Stomach smooth muscle (tissue), 2 donors: ENCODE measurements at regions not wholly inside any gene's neighbourhood (a gene's known extent, or its start where the extent isn't known, plus 50 kb on each side); places are given as distances from the start of the nearest gene placed in this dataset.

Source experiments
- H3K27ac ChIP-seq: one replicate; pipeline ENCODE4 v1.7.0; 2013; ENCODE audit warnings: mild to moderate bottlenecking, low read length, inconsistent platforms
- H3K27me3 ChIP-seq, 2 donors: one replicate each; pipeline ENCODE4 v1.7.0; 2013; ENCODE audit warnings: low read length in 2 of 2; ENCODE audit not compliant: insufficient read depth in 2 of 2, control insufficient read depth in 1 of 2
- H3K36me3 ChIP-seq, 2 donors: one replicate each; pipeline ENCODE4 v1.7.0; 2013; ENCODE audit warnings: low read length in 2 of 2; ENCODE audit not compliant: control insufficient read depth in 2 of 2, insufficient read depth in 2 of 2
- H3K4me1 ChIP-seq: one replicate; pipeline ENCODE4 v1.7.0; 2013; ENCODE audit warnings: low read length; ENCODE audit not compliant: control insufficient read depth, insufficient read depth
- H3K4me3 ChIP-seq, 2 donors: one replicate each; pipeline ENCODE4 v1.7.0; 2013; ENCODE audit warnings: low read length in 2 of 2
- H3K9ac ChIP-seq, 2 donors: one replicate each; pipeline ENCODE4 v1.7.0; 2013; ENCODE audit warnings: low read length in 2 of 2, mild to moderate bottlenecking in 1 of 2
- H3K9me3 ChIP-seq, 2 donors: one replicate each; pipeline ENCODE4 v1.7.0; 2013; ENCODE audit warnings: low read length in 2 of 2; ENCODE audit not compliant: control insufficient read depth in 2 of 2
- donor health status: healthy.
- donor health status: Pancreatic carcinoma.

- no peak overlapping the region for H3K9ac ChIP-seq
- no peak overlapping the region for H3K27ac ChIP-seq
- no peaks in the 10 kb centered on the region for H3K4me1 ChIP-seq
- H3K4me3 ChIP-seq, result no peak overlapping the region
- H3K27me3 ChIP-seq, result peaks cover 8 to 17% of the 10 kb centered on the region in 2 donors
- H3K36me3 ChIP-seq, result no peaks in the 10 kb centered on the region
- peaks cover 0 to 2% of the 10 kb centered on the region in 2 donors for H3K9me3 ChIP-seq
Measured at GRCh38 chr7:1344421-1344820, 111.7 kb downstream of the UNCX start.

GRCh38 chr7:1344981-1345701, 112.5 kb downstream of the UNCX start:
- Histone ChIP-seq H3K27ac (no peak overlapping the region), H3K27me3 (peaks cover 4 to 14% of the 10 kb centered on the region in 2 donors), H3K9me3 (no peaks in the 10 kb centered on the region), H3K9ac (no peak overlapping the region), H3K36me3 (no peaks in the 10 kb centered on the region), H3K4me1 (no peaks in the 10 kb centered on the region), H3K4me3 (no peak overlapping the region)

GRCh38 chr7:1345796-1346755, 113.2 kb downstream of the MICALL2 start:
- no peaks in the 10 kb centered on the region for H3K9me3 ChIP-seq
- peaks cover 2 to 10% of the 10 kb centered on the region in 2 donors for H3K27me3 ChIP-seq
- H3K9ac ChIP-seq, result no peak overlapping the region
- no peak overlapping the region for H3K27ac ChIP-seq
- no peaks in the 10 kb centered on the region for H3K36me3 ChIP-seq
- no peaks in the 10 kb centered on the region for H3K4me1 ChIP-seq
- H3K4me3 ChIP-seq, result no peak overlapping the region

- Histone ChIP-seq H3K9ac (no peak overlapping the region), H3K27me3 (peaks cover 2 to 10% of the 10 kb centered on the region in 2 donors), H3K36me3 (no peaks in the 10 kb centered on the region), H3K4me1 (no peaks in the 10 kb centered on the region), H3K9me3 (no peaks in the 10 kb centered on the region), H3K27ac (no peak overlapping the region), H3K4me3 (no peak overlapping the region)
Measured at GRCh38 chr7:1346851-1347250, 112.4 kb downstream of the MICALL2 start.

DNA sequence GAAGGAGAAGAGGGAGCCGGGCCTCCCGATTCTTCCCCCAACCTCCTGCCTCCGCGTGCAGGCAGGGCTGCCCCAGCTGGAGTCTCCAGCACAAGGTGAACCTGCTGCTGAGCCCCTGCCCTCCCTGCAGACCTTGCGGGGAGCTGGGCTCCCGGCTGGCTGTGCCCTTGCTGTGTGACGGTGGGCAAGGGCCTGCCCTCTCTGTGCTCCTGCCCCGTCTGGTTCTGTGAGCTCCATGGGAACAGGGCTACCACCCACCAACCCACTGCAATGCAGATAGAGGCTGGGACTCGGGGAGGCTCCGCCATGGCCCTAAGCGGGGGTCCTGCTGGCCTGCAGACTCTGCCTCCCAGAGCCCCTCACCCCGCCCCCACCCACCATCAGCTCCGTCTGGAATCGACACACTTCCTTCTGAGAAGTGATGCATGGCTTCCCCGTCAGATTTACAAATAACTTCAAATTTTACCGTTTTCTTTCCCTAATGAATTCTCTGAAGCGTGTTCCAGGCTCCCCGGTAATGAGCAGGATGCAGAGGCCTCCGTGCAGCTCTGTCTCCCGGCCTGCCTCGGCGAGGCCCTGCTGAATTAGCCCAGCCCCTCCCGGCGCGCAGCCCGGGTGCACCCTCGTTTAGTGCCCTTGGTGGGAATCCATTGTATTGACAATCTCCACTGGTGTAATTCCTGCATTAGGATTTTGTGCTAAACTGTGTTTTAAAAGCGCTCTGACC, 111.0 kb downstream of the MICALL2 start:
- no peak overlapping the region for H3K27ac ChIP-seq
- no peaks in the 10 kb centered on the region for H3K9me3 ChIP-seq
- H3K27me3 ChIP-seq, result peaks cover 2 to 10% of the 10 kb centered on the region in 2 donors
- no peaks in the 10 kb centered on the region for H3K36me3 ChIP-seq
- H3K4me3 ChIP-seq, result no peak overlapping the region
- no peaks in the 10 kb centered on the region for H3K4me1 ChIP-seq
- H3K9ac ChIP-seq, result no peak overlapping the region

DNA sequence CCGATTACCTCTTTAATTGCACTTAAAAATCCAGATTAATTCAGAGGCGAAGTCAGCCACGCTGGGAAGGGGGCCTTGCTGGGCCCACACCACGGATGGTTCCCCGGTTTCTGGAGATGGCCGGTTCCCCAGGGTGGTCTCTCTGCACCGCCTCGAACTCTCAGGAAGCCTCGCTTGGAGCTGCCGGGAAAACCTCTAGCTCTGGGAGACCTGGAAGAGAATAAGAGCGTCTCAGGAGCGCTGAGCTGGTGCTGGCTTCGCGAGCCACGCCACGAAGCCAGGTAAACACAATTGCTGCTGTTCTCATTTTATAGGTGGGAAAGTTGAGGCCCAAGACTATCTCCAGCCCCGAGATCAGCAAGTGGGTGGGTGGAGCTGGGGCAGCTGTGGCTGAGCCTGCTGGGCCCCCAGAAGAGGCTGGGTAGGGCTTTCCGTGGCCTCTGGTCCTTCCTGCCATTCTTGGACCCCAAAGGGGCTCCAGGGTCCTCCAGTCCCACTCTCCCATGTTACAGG, 110.4 kb downstream of the MICALL2 start:
- H3K9me3 ChIP-seq, result no peaks in the 10 kb centered on the region
- H3K4me3 ChIP-seq, result no peak overlapping the region
- no peaks in the 10 kb centered on the region for H3K36me3 ChIP-seq
- H3K9ac ChIP-seq, result no peak overlapping the region
- no peaks in the 10 kb centered on the region for H3K4me1 ChIP-seq
- no peak overlapping the region for H3K27ac ChIP-seq
- H3K27me3 ChIP-seq, result peaks cover 2 to 10% of the 10 kb centered on the region in 2 donors

DNA sequence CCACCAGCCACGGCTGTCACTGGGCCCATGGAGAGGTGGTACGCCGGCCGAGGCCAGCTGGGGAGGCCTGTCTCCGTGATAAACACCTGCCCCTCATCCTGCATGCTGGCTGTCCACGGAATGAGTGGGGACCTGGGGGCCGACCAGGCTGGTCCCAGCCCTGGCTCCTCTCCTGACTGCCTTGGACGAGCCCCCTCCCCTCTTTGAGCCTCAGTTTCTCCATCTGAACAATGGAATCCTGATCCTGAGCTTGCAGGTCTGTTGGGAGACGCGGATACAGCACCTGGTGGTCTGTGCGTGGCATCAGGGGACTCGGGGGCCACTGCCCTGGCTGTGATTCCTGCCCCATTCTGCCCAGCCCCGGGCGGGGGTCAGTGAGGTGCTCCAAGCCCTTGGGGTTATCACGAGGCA, 109.9 kb downstream of the MICALL2 start:
- no peak overlapping the region for H3K9ac ChIP-seq
- H3K4me1 ChIP-seq, result no peaks in the 10 kb centered on the region
- no peaks in the 10 kb centered on the region for H3K9me3 ChIP-seq
- no peaks in the 10 kb centered on the region for H3K36me3 ChIP-seq
- no peak overlapping the region for H3K4me3 ChIP-seq
- no peak overlapping the region for H3K27ac ChIP-seq
- peaks cover 5 to 13% of the 10 kb centered on the region in 2 donors for H3K27me3 ChIP-seq

DNA sequence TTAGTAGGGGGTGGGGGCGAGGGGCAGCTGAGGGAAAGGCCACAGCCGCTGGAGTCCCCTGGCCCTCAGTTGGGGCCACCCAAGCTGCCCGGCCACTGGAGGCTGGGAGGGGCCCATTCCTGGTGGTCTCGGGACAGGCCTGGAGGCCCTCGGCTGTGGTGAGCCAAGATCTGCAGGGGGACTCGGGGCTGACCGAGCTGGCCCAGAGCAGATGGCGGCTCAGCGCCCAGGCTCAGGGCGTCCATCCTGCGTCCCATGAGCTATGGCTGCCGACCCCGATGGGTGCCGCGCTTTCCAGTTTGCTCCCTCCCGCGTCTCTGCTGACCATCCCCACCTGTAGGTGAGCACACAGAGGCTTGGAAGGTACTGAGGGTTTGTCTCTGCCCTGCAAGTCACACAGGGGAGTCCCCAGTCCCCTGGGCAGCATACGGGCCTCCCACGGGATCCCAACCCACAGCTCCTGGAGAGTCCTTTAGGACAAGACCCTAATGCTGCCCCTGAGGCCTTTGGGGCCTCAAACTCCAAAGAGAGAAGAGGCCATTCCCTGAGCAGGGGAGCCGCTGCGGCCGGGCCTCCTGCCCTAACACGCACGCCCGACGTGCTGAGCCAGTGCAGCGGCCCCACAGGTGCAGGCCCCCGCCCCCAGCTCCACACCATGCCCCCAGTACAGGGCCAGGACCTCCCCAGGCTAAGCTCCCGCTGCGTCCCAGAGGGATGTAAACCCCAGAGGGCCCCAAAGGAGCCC, 107.2 kb downstream of the MICALL2 start:
- Histone ChIP-seq H3K27ac (no peak overlapping the region), H3K36me3 (no peaks in the 10 kb centered on the region), H3K4me3 (no peak overlapping the region), H3K4me1 (no peaks in the 10 kb centered on the region), H3K9me3 (no peaks in the 10 kb centered on the region), H3K9ac (no peak overlapping the region), H3K27me3 (peaks cover 22 to 30% of the 10 kb centered on the region in 2 donors)

- H3K9me3 ChIP-seq, result no peaks in the 10 kb centered on the region
- H3K27me3 ChIP-seq, result peaks cover 22 to 26% of the 10 kb centered on the region in 2 donors
- no peak overlapping the region for H3K9ac ChIP-seq
- H3K36me3 ChIP-seq, result no peaks in the 10 kb centered on the region
- H3K4me1 ChIP-seq, result no peaks in the 10 kb centered on the region
- H3K4me3 ChIP-seq, result no peak overlapping the region
- no peak overlapping the region for H3K27ac ChIP-seq
Measured at GRCh38 chr7:1352656-1353271, 106.5 kb downstream of the MICALL2 start.
